ENCODE measurements at regions not wholly inside any gene's neighbourhood (a gene's known extent, or its start where the extent isn't known, plus 50 kb on each side); places are given as distances from the start of the nearest gene placed in this dataset.

- no peak for DNase-seq (ENCODE audit: low read depth)
Measured at GRCh38 chr15:85889956-85890619, 95.4 kb upstream of the KLHL25 start.

DNA sequence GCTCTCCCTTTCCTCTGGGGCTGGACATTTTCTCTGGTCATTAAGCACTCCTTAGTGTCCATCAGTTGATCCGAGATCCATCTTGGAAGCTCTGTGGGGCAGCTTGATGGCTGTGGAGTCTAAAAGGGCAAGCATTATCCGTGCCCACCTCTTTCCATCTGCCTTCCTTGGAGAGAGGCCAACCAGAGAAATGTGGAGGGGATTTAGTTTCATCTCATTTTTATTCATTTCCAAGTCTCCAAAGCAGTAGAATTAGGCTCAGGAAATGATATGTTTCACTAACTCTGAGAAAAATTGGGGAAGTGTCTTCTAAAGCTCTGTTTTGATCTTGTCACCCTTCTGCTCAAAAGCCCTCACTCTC is 95.9 kb upstream of the KLHL25 start:
- no peak for DNase-seq (ENCODE audit: low read depth)

GRCh38 chr15:85891470-85891869 is 96.7 kb upstream of the KLHL25 start:
- no peak for DNase-seq (ENCODE audit: low read depth)

DNA sequence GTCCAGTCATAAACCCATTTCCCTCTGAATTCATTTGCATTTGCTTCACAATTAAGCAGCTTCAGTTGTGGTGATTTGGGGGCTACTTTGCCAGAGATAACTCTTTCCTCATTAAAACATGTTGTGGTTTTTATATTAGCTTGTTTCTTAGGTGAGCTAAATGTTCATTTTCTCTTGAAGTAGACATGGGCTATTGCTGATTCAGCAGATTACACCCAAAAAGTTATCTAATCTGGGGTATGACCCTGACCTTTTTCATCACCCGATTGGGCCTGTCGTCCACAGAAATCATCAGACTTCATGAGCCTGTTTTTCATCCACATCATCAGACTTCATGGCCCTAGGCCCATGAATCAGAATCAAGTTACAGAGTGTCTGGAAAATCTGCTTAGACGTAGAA is 97.5 kb upstream of the KLHL25 start:
- DNase-seq (ENCODE audit: low read depth) = no peak

DNA sequence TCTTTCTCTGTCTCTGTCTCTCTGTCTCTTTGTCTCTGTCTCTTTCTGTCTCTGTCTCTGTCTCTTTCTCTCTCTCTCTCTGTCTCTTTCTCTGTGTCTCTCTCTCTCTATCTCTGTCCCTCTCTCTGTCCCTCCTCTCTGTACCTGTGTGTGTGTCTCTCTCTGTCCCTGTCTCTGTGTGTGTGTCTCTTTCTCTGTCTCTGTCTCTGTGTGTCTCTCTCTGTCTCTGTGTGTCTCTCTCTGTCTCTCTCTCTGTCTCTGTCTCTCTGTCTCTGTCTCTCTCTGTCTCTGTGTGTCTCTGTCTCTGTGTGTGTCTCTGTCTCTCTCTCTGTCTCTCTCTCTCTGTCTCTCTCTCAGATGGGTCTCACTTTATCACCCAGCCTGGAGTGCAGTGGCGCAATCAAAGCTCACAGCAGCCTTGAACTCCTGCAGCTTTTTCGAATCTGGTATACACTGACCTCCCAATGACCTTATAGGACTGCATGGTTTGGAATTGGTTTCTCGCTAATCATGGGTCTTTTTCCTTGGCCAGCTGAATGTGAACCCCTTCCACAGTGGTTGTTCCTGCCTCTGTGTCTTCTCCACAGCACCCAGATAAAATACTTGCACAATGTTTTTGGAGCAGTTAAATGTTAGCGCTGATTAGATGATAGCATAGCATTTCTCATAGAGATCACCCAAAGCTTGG is 102.6 kb upstream of the KLHL25 start:
- DNase-seq (ENCODE audit: low read depth) = no peak

DNA sequence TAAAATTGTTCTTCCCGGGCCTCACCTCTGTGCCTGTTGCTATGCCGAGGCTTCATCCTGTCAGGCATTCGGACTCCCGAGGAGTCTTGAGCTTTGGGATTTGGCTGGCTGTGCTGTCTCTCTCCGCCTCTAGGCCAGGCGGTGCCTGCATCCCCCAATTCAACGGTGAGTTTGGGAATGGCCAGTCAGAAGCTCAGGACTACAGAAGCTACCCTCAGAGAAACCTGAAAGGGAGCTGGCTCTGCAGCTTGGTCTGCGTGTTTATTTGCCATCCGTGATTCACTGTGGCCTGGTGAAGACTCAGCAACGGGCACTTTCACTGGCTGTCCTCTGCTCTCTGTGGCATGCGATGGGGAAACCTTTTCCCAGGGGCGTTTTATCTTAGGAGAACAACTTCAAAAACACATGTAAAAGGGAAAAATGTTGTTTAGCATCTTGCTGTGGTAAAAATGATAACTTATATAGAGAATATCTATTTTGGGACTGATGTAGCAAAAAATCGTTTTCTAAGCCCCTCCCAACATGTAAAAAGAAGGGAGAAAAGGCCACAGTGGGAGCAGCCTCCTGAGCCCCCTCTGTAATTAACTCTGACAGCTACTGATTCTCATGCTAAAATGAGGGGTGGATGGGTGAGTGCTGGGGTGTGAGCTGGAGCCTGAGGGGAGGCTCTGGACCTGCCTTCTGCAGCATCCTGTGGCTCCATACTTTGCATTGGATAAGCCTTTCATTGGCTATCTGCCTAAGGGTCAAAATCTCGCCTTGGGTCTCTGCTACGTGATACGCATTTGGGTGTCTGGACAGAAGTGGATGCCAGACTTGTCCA is 103.4 kb upstream of the KLHL25 start:
- no peak for DNase-seq (ENCODE audit: low read depth)

DNA sequence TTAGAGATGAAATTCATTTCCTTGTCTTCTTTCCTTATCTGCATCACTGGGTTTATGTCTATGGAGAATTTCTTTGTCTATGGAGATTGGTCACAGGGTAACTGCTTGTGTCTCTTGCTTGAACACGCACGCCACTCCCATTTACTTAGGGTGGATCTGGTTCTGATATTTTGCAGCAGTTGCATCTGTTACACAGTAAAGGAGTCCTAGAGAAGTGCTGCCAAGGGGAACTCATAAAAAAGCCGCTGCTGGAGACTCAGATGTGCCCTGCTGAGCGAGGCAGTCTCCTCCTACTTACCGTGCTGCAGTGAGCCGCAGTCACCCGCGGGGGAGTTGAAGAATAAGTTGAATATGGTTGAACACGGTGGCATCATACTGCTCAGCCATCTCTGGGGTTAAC is 105.2 kb upstream of the KLHL25 start:
- no peak for DNase-seq (ENCODE audit: low read depth)

- DNase-seq (ENCODE audit: low read depth) = no peak
Measured at GRCh38 chr15:85905751-85906450, 111.2 kb upstream of the KLHL25 start.

GRCh38 chr15:85906640-85907039 is 111.9 kb upstream of the KLHL25 start:
- DNase-seq (ENCODE audit: low read depth) = no peak

- no peak for DNase-seq (ENCODE audit: low read depth)
Measured at GRCh38 chr15:85910834-85911233, 116.1 kb upstream of the KLHL25 start.

DNA sequence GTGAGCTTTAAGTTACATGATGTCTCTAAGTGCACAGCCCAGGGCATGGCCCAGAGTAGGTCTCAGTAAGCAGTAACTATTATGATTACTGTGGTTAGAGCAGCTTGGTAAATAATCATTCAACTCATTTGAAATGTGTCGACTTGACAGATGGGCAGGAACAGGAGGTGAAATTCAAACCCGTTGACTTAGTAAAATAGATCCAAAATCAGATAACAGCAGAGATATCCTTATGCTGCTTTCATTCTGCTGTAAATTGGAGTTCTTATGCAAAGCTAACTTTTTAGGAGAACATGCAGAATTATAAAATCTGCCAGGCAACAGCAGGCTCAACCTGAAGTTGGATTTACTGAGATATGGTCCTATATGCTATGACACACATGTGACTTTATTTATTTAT is 118.7 kb upstream of the KLHL25 start:
- DNase-seq (ENCODE audit: low read depth) = no peak

- no peak for DNase-seq (ENCODE audit: low read depth)
Measured at GRCh38 chr15:85920956-85921355, 126.2 kb upstream of the KLHL25 start.

GRCh38 chr15:85924088-85924487 is 129.4 kb upstream of the KLHL25 start:
- DNase-seq (ENCODE audit: low read depth) = no peak

- DNase-seq (ENCODE audit: low read depth) = no peak
Measured at GRCh38 chr15:85925649-85926237, 131.0 kb upstream of the KLHL25 start.

DNA sequence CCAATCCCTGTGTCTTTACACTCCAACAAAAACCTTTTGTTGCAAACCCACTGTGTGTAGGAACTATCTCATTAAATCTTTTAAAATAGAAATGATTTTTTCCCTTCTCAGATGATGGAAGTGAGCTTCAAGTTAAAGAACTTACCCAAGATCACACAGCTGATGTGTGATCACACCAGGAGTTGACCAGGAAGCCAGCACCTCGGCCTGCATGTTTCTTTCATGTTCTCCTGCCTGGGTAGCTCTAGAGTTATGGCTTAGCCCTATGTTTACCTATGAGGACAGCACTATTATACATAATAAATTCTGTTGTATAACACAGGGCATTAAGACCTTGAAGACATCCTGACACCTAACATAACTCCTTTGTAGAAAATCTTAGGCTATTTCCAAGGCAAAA is 132.1 kb upstream of the KLHL25 start:
- no peak for DNase-seq (ENCODE audit: low read depth)

DNA sequence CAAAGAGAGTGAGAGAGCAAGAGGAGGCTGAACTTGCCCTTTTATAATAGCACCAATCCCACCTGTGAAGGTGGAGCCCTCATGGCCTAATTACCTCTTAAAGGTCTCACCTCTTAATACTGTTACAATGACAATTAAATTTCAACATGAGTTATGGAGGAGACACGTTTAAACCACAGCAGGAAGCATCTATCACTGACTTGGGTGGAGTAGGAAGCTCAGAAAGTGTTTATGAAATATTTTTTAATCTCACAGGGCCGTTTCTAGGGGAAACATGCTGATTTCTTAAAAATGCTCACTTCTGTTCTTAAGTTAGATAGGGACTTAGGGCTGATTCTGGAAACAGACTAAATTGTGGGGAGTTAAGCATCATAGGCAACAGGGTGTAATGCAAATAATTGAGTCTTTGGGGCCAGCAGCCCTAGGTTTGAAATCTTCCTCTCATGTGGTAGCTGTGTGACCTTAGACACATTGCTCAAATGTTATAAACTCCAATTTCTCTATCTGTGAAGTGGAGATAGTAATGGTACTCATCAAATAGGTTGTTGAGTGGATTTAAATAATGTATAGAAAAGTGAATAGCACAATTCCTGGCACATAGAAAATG is 133.3 kb upstream of the KLHL25 start:
- no peak for DNase-seq (ENCODE audit: low read depth)

DNA sequence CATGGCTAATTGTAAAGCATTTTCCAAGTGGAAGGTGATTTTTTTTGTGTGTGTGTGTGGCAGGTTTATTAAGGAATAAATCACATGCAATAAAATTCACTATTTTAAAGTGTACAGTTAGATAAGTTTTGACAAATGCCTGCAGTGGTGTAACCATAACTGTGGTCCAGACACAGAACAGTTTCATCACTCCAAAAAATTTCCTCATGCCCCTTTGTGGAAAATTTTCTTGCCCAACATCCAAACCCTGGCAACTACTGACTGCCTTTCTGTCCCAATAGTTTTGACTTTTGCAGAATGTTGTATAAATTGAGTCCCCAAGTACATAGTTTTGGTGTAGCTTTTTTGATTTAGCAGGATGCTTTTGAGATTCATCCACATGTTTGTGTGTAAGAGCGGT is 135.1 kb upstream of the KLHL25 start:
- DNase-seq (ENCODE audit: low read depth) = no peak

- DNase-seq (ENCODE audit: low read depth) = no peak
Measured at GRCh38 chr15:85932391-85932790, 137.7 kb upstream of the KLHL25 start.

- DNase-seq (ENCODE audit: low read depth) = no peak
Measured at GRCh38 chr15:85934691-85935090, 140.0 kb upstream of the KLHL25 start.

DNA sequence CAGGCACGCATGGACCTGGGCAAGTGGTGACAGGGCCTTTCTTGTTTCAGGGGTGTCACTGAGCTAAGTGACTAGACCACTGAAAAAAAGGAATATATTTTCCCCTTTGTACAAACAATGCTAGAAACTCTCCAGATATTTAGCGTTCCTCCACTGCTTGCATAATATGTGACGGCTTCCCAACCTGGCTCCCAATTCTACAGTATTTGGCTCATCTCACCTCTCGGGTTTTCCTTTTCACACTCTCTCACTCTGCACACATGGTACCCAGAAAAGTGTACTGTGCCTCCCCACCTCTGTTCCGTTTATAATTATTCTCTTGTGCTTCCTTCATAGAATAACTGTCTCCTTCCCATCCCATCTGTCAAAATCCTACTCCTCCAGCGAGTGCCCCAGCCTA is 140.5 kb upstream of the KLHL25 start:
- DNase-seq (ENCODE audit: low read depth) = no peak

GRCh38 chr15:85937661-85938060 is 142.0 kb upstream of the AGBL1 start:
- no peak for DNase-seq (ENCODE audit: low read depth)

Data from forelimb muscle (tissue), 1 donor.